NB4 (cell line): ENCODE measurements at regions not wholly inside any gene's neighbourhood (a gene's known extent, or its start where the extent isn't known, plus 50 kb on each side); places are given as distances from the start of the nearest gene placed in this dataset.
A peak's percentile ranks its signal among the peaks of the same experiment; 100 is the strongest.

Source experiments
- DNase-seq: peaks from one replicate; pipeline ENCODE4 v3.0.0; 2010; ENCODE audit warnings: low read depth
- H3K4me3 ChIP-seq: one replicate; pipeline ENCODE4 v1.5.1; 2011; ENCODE audit warnings: mild to moderate bottlenecking, low read depth, low read length, moderate library complexity
- MAX ChIP-seq: IDR thresholded peaks from 2 replicates; pipeline ENCODE4 v1.6.1; 2011; ENCODE audit warnings: low read depth, low read length
- MYC ChIP-seq: IDR thresholded peaks from 2 replicates; pipeline ENCODE4 v1.6.1; 2011; ENCODE audit warnings: low read depth, low read length
- POLR2A ChIP-seq: IDR thresholded peaks from 2 replicates; pipeline ENCODE4 v1.6.1; 2011; ENCODE audit warnings: mild to moderate bottlenecking; ENCODE audit not compliant: insufficient read length; ENCODE audit errors: extremely low read depth
- TF ChIP-seq, protein P1 (sequence below): IDR thresholded peaks from one replicate; pipeline ENCODE4 v1.5.1; 2012; ENCODE audit warnings: low read depth, low read length

GRCh38 chr15:56832125-56832524 is 86.3 kb upstream of the TCF12 start:
- DNase-seq = no peak
- TF ChIP-seq POLR2A = no peak
- no peak for TF ChIP-seq MAX
- TF ChIP-seq MYC = no peak
- TF ChIP-seq, protein P1, sequence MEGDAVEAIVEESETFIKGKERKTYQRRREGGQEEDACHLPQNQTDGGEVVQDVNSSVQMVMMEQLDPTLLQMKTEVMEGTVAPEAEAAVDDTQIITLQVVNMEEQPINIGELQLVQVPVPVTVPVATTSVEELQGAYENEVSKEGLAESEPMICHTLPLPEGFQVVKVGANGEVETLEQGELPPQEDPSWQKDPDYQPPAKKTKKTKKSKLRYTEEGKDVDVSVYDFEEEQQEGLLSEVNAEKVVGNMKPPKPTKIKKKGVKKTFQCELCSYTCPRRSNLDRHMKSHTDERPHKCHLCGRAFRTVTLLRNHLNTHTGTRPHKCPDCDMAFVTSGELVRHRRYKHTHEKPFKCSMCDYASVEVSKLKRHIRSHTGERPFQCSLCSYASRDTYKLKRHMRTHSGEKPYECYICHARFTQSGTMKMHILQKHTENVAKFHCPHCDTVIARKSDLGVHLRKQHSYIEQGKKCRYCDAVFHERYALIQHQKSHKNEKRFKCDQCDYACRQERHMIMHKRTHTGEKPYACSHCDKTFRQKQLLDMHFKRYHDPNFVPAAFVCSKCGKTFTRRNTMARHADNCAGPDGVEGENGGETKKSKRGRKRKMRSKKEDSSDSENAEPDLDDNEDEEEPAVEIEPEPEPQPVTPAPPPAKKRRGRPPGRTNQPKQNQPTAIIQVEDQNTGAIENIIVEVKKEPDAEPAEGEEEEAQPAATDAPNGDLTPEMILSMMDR = no peak
- no peak overlapping the region for H3K4me3 ChIP-seq

GRCh38 chr15:56831467-56832005 is 86.9 kb upstream of the TCF12 start:
- no peak for TF ChIP-seq MYC
- TF ChIP-seq, protein P1 = no peak
- DNase-seq = no peak
- H3K4me3 ChIP-seq = no peak overlapping the region

GRCh38 chr15:56824175-56824574 is 90.9 kb upstream of the ZNF280D start:
- TF ChIP-seq MAX (no peak), POLR2A (no peak), MYC (no peak)
- TF ChIP-seq, protein P1 = no peak
- H3K4me3 ChIP-seq = no peak overlapping the region
- DNase-seq = no peak

DNA sequence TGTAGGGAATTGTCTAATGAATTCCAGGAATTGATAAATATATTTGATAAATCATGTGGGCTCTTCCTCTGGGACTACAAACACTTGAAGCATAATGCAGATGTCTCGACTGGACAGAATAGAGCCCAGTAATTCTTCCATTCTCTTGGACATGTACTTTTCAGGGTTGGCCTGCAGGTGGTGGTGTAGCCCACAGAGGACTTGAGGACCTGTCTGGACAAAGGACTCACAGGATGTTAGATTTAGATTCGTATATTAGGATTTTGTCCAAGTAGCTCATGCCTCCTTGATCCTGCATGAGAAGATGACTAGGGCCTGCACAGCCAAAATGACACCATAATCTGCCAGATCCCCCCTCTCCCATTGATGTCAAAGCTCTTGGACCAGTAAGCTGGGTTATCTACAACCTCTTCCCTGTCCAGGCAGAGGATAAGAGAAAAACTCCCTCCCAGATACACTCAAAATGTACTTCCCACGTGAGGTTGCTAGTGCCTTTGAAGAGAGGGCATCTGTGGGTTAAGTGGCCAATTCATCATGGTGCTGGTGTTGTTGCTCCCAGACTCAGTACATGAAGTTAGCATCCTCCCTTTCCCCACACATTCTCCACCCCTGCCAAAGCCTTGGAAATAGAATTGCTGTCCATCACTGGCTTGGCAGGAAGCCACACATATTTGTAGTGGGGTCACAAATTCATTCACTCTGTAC is 88.6 kb upstream of the ZNF280D start:
- peak; percentile 61 for DNase-seq

GRCh38 chr15:56820333-56820732 is 87.0 kb upstream of the ZNF280D start:
- no peak overlapping the region for H3K4me3 ChIP-seq
- peak; percentile 60 for DNase-seq
- peak; percentile 31; the same call in 1 of the 2 replicates for TF ChIP-seq MYC
- no peak for TF ChIP-seq POLR2A
- TF ChIP-seq MAX = 0 out of 2 replicates have a peak, but pooled peaks have one; percentile 4
- TF ChIP-seq, protein P1 = no peak

More for the DNA sequence above, 88.6 kb upstream of the ZNF280D start:
- H3K4me3 ChIP-seq = no peak overlapping the region
- TF ChIP-seq MAX (no peak), POLR2A (no peak), MYC (no peak)
- TF ChIP-seq, protein P1 = peak; percentile 58
